ENCODE measurements at regions not wholly inside any gene's neighbourhood (a gene's known extent, or its start where the extent isn't known, plus 50 kb on each side); places are given as distances from the start of the nearest gene placed in this dataset.

GRCh38 chr4:174045381-174045780 lies 238.1 kb downstream of the FBXO8 start:
- TF ChIP-seq CTCF (IDR thresholded peaks at IDR 0.05) (no peak), POLR2A (IDR thresholded peaks at IDR 0.05) (no peak)
